GM21423 (cell line): ENCODE measurements at regions not wholly inside any gene's neighbourhood (a gene's known extent, or its start where the extent isn't known, plus 50 kb on each side); places are given as distances from the start of the nearest gene placed in this dataset.
A peak's percentile ranks its signal among the peaks of the same experiment; 100 is the strongest.

Experiments used
- ATAC-seq: cut with Tn5 transposase; IDR thresholded peaks from one replicate; pipeline ENCODE4 v1.9.1; 2021; ENCODE audit warnings: mild to moderate bottlenecking, moderate library complexity; ENCODE audit not compliant: unreplicated experiment

DNA sequence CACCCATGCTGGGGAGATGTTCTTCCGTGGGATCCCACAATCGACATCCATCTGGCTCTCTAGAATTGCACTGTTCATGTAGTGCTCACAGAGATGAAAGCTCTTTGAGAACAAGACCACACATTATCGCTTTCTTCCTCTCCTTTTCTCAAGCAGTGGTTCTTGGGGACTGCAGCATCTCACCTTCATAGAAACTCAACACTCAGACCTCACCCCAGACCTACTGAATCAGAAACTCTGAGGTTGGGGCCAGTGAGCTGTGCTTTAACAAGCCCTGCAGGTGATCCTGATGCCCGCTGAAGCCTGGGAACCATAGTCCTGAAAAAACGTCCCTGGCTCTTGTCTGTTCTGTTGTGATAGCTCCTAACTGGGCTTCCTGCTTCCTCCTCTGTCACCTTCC is 251.3 kb upstream of the FGGY start:
- peak; percentile 41 for ATAC-seq

DNA sequence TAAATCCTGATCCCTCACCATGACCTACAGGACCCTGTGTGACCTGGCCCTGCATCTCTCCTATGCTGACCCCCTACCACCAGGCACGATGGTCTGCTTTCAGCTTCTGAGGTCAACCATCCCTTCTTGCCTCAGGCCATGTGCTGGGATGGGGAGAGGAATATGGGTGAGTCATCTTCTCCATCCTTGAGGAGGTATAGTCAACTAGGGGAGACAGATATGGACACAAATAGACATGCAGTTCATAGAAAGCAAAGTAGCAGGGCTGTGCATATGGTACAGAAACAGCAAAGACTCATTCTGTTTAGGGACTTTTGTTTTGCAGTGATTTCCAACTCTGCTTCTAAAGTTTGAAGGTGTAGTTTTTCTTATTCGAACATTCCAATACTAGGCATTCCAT is 250.8 kb upstream of the FGGY start:
- no peak for ATAC-seq

DNA sequence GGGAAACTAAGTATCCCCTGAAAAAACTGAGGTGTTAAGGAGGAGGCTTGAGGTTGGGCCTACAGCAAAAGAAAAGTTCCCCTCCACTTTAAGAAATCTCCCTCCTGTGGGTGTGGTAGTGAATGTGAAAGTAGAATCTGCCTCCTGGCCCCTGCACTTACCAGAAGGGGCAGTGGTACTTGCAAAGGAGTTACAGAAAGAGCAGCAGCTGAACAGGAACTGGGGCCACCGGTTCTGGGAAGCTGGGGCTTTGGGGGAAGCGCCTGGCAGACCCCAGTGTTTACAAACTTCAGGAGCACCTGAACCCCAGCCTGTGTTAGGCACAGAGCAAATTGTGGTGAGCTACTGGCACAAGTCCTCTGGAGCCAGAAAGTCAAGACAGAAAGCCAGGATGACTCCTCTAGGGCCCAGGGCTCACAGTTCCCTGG is 250.2 kb upstream of the FGGY start:
- peak; percentile 90 for ATAC-seq

DNA sequence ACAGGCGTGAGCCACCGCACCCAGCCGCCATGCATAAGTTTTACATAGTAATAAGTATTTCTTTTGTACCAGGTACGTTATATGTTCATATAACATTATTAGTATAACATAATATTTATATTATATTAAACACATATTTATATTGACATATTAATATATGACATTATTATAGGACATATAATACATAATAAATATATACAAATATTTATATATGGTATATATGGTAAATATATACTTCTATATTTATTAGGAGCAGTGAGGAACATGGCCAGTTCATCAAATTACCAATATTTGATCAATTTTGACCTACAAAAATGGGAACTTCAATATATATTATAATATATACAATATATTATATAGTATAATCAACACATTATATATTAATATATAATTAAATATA is 245.9 kb upstream of the FGGY start:
- ATAC-seq: no peak

DNA sequence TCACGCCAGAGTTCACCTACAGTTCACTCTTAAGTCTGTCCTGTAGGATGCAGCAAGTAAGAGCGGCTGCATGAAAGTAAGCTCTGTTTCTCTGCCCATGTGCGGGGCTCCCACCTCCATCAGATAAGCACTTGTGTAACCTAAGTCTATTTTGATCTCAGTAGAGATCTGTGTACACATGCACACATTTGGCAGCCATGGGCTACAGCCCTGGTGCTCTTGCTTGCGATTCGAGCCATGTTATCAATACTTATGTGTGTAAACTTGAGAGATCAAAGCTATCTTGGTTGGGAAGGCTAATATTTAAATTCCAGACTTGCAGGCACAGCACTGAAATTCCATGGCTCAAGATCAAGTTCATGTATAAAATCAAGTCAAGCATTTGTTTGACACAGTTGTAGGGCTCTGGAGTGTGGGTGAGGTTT is 244.7 kb upstream of the FGGY start:
- no peak for ATAC-seq

DNA sequence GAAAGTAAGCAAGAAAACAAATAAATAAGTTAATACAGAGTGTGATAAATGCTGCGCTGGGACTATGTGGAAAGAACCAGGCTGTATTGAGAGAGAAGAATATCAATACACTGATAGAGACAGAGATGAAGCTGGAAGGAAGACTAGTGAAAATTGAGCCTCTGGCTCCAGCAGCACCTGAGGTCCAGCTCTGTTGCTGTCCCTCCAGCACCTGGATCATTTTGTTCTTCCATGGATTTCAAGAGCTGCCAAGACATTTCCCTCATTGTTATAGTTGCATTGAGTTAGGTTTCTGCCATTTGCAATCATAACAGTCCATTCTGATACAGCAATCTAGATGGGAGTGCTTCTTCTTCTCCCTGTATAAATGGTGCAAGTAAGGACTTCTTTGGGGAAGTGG is 242.7 kb upstream of the FGGY start:
- ATAC-seq: no peak

DNA sequence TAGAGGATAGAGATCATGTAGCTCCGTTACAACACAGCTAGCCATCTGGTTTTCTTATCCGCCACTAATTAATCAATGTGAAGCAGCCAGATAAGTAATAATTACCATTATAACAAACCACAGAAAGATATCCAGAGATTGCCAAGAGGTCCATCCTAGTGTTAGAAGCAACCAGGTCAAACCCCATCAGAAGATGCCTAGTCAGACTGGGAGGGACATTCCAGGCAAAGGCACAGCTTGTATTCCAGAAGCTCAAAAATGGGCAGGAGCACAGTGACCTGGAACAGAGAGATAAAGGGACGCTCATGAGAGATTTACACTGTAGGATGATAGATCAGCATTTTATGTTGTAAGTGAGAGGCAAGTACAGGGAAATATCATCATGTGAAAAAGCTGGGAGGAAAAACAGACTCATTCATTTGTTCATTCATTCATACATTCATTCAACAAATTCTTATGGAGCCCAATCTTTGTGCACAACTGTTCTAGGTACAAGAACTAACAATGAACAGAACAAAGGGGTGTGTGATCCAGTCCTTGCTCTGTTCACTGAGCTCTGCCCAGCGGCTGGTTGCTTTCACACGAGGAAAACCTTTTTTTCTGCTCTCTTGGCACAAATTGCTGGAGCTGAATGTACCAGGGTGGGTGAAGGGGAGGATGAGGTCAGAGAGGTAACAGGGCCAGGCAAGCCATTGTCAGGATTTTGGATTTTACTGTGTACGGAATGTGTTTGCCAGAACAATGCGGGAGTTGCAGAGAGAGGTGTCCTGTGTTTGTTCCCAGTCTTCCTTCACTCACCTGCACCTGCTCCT is 240.8 kb upstream of the FGGY start:
- ATAC-seq: no peak

DNA sequence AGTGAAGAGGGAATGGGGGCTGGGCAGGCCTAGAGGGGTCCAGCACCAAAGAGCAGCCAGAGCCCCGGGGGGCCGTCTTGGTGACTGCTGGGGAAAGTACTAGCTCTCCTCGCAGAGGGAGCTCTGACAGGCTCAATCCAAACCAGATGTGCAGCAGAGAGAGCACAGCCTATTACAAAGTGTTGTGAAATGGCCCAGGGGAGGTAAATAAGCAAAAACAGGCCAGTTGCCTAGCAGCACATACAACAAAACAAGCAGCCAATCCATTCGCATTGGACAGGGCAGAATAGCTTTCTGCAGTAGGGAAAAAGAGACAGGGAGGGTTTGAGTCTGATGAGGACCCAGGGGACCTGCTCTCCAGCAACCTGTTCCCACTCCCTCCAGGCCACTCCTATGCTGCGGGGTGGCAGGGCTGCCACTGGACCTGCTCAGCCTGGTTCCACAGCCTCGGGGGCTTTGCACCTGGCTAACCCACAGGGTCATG is 239.6 kb upstream of the FGGY start:
- no peak for ATAC-seq

DNA sequence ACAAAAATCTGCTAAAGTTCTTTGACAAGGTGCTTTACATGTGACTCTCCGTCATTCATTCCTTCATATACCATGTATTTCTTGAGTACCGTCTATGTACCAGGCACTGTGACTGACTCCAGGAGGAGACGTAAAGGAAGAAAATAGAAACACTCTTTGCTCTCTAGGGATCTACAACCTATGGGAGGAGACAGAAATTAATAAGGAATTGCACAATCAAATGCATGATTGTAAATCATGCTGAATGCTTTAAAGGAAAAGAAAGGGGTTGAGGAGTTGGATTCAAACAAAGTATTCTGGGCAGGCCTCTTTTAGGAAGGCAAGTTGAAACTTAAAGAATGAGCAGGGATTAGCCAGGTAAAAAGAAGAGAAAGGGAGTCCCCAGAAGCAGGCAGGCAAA is 239.1 kb upstream of the FGGY start:
- no peak for ATAC-seq

DNA sequence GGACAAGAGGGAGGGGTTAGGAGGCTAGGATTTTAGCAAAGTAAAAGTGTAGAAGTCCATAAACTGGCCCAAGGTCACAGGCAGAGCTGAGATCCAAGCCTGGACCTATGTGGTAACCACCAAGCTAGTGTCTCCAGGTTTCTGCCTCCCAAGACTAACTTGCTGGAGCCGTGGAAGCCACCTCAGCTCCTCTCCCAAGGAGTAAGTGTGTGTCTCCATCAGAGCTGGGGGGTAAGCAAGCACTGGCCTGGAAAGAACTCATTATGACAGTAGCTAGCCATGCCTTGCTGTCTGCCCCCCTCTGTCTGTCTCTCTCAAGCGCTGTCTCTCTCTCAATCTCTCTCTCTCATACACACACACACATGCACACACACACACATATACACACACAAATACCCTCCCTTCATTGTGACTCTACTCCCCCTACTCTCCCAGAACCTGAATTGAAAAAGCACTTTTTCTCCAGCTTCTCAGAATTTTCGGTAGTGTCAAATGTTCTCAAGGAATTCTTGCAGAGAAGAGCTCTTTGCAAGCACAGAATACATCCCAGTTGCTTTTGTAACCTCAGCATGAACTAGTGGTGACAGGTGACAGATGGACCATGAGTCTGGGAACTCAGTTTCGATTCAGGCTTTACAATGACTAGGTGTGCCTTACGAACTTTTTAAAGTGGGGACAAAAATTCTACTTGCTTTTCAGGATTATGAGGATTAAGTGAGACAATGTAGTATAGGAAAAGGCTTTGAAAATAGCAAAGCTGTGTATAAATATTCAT is 238.0 kb upstream of the FGGY start:
- ATAC-seq: no peak

DNA sequence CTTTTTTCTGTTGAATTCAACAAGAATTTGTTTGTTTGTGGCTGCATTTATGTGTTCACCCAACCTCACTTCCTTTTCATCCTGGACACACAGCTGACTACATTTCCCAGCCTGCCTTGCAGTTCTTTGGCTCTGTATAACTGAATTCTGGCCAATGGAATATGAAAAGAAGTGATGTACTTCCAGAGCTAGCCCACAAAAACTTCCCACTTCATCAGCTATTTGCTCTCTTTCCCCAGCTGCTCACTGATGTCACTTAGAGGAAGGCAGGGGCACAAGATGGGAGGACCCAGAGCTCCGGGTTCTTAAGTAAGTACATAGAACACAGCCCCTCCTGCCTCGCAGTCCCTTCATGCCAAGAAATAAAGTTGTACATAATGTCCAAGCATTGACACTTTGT is 235.0 kb upstream of the FGGY start:
- no peak for ATAC-seq

DNA sequence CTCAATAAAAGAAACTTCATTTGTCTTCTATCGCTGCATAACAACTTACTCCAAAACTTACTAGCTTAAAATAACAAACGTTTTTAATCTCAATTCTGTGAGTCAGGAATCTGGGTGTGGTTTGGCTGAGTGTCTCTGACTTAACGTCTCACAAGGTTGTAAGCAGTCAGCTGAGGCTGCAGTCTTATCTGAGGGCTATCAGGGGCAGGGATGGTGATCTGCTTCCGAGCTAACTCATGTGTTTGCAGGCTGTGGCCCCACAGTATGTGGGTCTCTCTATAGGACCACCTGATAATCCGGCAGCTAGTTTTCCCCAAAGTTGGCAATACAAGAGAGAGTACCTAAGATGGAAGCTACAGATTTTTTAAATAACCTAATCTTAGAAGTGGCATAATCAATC is 234.2 kb upstream of the FGGY start:
- ATAC-seq: no peak

DNA sequence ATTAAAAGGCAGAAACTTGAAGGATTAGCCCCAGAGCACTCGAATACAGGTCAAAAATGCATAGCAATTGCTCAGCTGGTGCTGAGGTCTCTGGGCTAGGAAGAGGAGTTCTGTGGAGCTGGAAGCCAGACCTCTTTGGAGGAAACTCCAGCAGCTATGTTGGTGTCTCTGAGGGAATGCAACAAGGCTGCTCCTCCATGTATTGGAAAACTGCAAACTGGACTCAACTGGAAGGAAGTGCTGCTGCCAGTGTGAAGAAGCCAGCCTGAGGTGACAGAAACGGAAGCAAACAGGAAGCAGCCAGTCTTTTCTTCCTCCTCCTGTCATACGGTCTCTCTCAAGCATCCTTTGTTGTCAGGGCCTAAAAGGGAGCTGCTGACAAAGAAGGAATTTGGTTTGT is 233.4 kb upstream of the FGGY start:
- ATAC-seq: no peak

DNA sequence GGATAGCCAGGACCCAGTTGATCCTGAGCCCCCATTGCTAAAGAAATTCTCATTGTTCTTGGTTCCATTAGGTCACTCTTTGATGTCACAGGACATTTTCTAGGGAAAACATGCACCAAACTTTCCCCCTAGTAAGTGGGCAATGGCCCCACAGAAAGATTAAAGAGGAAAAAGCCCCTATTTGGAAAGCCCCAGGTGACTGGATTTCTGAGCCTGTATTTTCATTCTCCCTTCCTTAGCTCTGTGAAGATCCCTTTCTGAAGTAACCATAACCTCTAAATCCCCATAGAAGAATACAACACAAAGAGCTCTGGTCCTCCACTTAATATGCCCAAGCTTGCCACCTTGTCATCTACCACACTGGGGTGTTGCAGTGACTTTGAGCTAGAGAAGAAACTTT is 232.3 kb upstream of the FGGY start:
- ATAC-seq: no peak

DNA sequence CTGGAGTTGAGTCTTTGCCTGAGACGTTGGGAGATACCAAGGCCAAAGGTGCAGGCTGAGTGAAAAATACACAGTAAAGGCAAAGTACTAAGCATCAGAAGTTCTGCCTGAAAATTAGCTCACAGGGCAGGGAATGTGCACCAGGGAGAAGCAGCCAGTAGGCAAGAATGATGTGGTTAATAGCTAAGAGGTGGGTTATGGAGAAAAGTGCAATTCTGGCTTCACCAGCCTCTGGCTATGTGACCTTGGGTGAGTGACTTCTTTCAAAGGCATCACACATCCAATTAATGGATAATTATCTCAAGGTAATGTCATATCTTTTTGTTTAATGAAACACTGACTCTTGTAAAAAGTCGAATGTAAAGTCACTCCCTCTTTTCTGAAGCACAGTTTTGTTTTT is 230.7 kb upstream of the FGGY start:
- ATAC-seq: no peak

DNA sequence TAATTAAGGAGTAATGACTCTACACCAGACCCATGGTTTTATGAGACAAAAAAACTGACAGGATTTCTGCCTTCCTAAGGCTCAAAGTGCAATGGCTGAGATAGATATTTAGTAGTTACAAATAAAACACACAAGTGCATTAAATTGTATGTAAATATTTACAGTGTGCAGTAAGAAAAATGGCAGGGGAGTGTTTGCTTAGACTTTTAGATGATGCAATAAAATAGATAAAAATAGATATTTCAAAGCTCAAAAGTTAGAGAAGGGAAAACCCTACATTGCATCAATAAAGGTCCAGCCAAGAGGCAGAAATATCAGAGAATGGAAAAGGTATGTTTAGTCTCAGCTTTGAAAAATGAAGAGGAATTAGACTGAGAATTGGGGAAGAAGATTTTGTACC is 226.3 kb upstream of the FGGY start:
- ATAC-seq: no peak

DNA sequence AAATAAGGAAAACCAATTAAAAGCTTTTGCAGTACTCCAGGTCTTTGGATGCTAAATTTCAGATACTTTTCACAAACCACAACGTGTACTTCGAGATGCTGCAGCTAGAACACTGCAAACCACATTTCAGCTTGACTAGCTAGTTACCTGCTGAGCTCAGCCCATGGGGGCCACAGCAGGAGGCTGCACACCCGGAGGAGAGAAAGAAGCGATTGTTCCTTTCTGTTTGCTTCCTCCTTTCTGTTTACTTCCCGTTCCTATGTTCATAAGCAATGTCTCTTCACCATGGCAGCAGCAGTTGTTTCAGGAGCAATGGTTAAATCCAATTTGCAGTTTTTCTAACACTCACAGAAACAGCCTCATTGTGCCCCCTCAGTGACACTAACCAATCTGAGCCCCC is 225.6 kb upstream of the FGGY start:
- no peak for ATAC-seq

DNA sequence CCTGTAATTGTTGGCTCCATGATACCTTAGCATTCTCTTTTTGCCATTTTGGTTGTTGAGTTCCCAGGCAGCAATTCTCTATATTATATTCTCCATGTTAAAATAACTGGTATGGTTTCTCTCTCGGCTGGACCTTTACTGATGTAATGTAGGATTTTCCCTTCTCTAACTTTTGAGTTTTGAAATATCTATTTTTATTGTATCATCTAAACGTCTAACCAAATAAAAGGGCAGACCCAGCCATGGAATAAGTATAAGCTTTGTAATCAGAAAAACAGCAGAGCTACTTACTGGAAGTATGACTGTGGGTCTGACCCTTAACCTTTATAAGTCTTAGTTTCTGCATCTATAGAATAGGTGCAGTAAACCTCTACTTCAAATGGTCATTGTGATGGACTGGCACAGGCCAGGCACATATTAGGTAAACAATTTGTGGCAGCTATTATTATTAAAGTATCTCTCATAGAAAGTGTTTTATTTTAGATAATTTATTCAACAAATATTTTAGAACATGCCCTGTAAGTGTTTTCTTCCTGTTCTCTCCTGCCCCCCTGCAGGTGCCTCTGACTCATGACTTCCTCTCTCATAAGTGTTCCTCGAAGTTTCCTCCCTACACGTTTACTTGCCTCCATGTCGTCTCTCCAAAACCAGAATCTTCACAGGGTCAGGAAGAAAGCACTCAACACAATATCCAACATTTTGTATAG is 224.9 kb upstream of the FGGY start:
- ATAC-seq: no peak

DNA sequence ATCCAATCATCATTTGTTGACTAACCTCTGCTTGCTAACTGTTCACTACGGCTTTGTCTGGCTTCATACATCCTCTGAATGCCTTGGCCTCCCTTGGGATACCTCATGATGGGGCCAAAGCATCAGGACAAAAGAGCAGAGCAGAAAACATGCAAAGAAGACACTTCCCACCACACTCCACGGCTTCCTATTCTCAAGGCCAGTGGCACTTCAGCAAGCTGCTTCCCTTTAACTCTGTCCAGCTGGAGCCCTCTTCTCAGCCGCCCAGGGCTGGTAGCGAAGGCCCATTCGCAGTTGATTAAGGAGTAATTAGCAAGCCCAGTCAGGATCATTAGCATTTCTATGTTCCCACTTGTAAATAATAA is 224.3 kb upstream of the FGGY start:
- no peak for ATAC-seq

DNA sequence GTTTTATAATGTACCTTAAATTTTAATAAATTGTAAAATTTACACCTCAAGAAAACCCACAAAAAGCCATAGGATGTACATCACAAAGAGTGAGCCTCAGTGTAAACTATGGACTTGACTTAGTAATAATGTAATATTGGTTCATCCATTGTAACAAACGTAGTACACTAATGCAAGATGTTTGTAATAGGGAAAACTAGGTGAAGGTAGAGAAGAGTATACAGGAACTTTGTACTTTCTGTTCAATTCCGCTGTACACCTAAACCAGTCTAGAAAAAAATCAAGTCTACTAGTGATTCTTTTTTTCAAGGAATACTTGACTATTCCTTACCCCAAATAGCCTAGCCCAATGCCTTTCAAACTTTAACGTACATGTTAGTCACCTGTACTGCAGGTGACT is 222.3 kb upstream of the FGGY start:
- ATAC-seq: no peak

DNA sequence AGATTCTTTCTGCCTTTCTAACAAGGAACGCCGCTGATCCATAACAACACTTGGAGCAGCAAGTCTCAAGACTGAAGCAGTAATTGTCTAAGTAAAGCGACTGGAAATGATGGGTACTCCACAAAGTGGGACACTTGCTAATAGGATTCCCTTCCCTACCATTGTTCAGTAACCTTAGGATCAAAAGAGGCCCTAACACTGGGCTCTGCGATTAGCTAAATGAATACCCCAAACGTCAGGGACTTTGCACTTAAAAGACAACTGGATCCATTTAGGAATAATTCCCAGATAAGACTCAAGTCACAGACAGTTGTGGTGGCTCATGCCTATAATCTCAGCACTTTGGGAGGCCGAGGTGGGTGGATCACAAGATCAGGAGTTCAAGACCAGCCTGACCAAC is 221.9 kb upstream of the FGGY start:
- no peak for ATAC-seq

DNA sequence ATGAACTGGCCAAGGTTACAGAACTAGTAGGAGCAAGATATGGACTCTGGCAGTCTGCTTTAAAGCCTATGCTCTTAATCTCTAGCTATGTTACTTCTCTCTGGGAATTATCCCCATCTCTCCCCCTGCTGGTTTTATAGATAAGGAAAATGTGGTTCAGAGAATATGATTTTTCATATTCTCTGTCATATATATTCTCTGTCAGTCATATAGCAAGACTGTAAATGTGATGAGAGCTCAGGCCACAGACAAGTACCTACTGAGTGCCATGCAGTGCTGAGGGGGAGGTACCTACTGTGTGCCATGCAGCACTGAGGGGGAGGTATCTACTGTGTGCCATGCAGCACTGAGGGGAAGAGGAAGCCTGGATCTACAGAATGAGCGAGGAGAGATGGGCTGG is 220.3 kb upstream of the FGGY start:
- no peak for ATAC-seq
